ENCODE measurements at regions not wholly inside any gene's neighbourhood (a gene's known extent, or its start where the extent isn't known, plus 50 kb on each side); places are given as distances from the start of the nearest gene placed in this dataset.

DNA sequence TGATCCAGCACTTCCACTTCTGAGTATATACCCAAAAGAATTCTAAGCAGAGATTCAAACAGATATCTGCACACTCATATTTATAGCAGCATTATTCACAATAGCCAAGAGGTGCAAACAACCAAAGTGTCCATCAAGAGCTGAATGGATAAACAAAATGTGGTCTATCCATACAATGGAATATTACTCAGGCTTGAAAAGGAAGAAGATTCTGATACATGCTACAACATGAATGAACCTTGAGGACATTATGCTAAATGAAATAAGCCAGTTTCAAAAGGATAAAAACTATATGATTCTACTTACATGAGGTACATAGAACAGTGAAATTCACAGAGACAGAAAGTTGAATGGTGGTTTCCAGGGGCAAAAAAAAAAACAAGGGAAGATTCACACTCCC lies 88.9 kb downstream of the CCDC185 start:
- Histone ChIP-seq H3K9me3 (ENCODE audit: insufficient read depth, low read depth, low read length) (no peaks in the 10 kb centered on the region), H3K9me2 (replicated peaks; ENCODE audit: low read depth, low read length) (no peaks in the 10 kb centered on the region), H3K27me3 (ENCODE audit: insufficient read depth, low read length, poor library complexity, severe bottlenecking) (no peaks in the 10 kb centered on the region), H2AFZ (ENCODE audit: low read length) (no peak overlapping the region), H4K20me1 (ENCODE audit: insufficient read depth, low read length, poor library complexity, severe bottlenecking) (no peaks in the 10 kb centered on the region), H3K4me2 (ENCODE audit: low read depth, low read length, poor library complexity, severe bottlenecking) (no peak overlapping the region), H3K79me2 (ENCODE audit: insufficient read depth, low read length) (no peaks in the 10 kb centered on the region), H3K4me3 (ENCODE audit: low read length, poor library complexity, severe bottlenecking) (no peak overlapping the region), H3K4me1 (ENCODE audit: insufficient read depth, low read length, poor library complexity, severe bottlenecking) (no peaks in the 10 kb centered on the region), H3F3A (ENCODE audit: low read depth) (no peaks in the 10 kb centered on the region), H3K36me3 (ENCODE audit: insufficient read depth, low read length) (no peaks in the 10 kb centered on the region), H3K9ac (ENCODE audit: low read depth, low read length, poor library complexity, severe bottlenecking) (no peak overlapping the region)
- TF ChIP-seq EZH2phosphoT487 (IDR thresholded peaks at IDR 0.05; ENCODE audit: borderline replicate concordance): no peak
- TF ChIP-seq, protein P1, sequence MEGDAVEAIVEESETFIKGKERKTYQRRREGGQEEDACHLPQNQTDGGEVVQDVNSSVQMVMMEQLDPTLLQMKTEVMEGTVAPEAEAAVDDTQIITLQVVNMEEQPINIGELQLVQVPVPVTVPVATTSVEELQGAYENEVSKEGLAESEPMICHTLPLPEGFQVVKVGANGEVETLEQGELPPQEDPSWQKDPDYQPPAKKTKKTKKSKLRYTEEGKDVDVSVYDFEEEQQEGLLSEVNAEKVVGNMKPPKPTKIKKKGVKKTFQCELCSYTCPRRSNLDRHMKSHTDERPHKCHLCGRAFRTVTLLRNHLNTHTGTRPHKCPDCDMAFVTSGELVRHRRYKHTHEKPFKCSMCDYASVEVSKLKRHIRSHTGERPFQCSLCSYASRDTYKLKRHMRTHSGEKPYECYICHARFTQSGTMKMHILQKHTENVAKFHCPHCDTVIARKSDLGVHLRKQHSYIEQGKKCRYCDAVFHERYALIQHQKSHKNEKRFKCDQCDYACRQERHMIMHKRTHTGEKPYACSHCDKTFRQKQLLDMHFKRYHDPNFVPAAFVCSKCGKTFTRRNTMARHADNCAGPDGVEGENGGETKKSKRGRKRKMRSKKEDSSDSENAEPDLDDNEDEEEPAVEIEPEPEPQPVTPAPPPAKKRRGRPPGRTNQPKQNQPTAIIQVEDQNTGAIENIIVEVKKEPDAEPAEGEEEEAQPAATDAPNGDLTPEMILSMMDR (conservative IDR thresholded peaks at IDR 0.05; ENCODE audit: low read length): no peak

DNA sequence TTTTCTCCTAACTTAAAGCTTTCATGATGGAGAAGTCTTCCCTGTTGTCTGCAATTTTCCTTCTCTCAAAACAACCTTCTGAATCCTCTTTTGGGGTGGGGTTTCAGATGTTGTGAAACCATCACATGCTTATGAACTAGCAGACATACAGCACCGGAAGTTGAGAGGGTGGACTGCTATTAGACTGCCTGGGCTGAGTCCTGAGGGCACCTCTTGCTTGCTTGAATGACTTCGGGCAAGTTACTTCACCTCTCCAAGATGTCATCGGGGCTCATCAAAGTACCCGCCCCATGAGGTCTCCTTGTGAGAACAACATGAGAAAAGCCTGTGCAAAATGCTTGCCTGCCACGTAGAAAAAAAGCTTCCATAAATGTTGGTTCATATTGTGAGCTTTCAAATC lies 89.6 kb downstream of the CCDC185 start:
- H3K4me3 ChIP-seq (ENCODE audit: low read length, poor library complexity, severe bottlenecking): no peak overlapping the region
- H3F3A ChIP-seq (ENCODE audit: low read depth): no peaks in the 10 kb centered on the region
- no peaks in the 10 kb centered on the region for H3K4me1 ChIP-seq (ENCODE audit: insufficient read depth, low read length, poor library complexity, severe bottlenecking)
- H3K79me2 ChIP-seq (ENCODE audit: insufficient read depth, low read length): no peaks in the 10 kb centered on the region
- no peaks in the 10 kb centered on the region for H4K20me1 ChIP-seq (ENCODE audit: insufficient read depth, low read length, poor library complexity, severe bottlenecking)
- no peak overlapping the region for H3K4me2 ChIP-seq (ENCODE audit: low read depth, low read length, poor library complexity, severe bottlenecking)
- H2AFZ ChIP-seq (ENCODE audit: low read length): no peak overlapping the region
- TF ChIP-seq, protein P1 (conservative IDR thresholded peaks at IDR 0.05; ENCODE audit: low read length): no peak
- TF ChIP-seq EZH2phosphoT487 (IDR thresholded peaks at IDR 0.05; ENCODE audit: borderline replicate concordance): no peak
- no peak overlapping the region for H3K9ac ChIP-seq (ENCODE audit: low read depth, low read length, poor library complexity, severe bottlenecking)
- no peaks in the 10 kb centered on the region for H3K27me3 ChIP-seq (ENCODE audit: insufficient read depth, low read length, poor library complexity, severe bottlenecking)
- no peaks in the 10 kb centered on the region for H3K36me3 ChIP-seq (ENCODE audit: insufficient read depth, low read length)
- no peaks in the 10 kb centered on the region for H3K9me2 ChIP-seq (replicated peaks; ENCODE audit: low read depth, low read length)
- no peaks in the 10 kb centered on the region for H3K9me3 ChIP-seq (ENCODE audit: insufficient read depth, low read depth, low read length)

DNA sequence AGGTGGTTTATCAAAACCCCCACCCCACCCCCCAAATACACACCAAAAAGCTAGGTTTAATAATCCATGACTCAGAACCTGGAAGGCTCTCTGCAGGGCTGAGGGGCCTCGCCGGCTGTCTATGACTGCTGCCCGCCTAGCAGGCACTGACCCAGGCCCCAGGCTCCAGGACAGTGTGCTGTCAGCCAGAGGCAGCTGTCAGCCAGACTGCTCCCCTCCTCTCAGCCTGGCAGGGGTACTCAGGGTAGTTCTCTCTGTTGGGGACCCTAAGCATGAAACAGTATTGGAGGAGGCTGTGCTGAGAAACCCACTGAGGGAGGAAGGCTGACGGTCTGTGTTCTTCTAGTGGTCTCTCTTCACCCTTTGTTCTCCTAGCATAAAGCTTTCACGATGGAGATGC lies 90.3 kb downstream of the CCDC185 start:
- H3F3A ChIP-seq (ENCODE audit: low read depth): no peaks in the 10 kb centered on the region
- H3K9me3 ChIP-seq (ENCODE audit: insufficient read depth, low read depth, low read length): no peaks in the 10 kb centered on the region
- no peaks in the 10 kb centered on the region for H3K27me3 ChIP-seq (ENCODE audit: insufficient read depth, low read length, poor library complexity, severe bottlenecking)
- no peak for TF ChIP-seq EZH2phosphoT487 (IDR thresholded peaks at IDR 0.05; ENCODE audit: borderline replicate concordance)
- TF ChIP-seq, protein P1 (conservative IDR thresholded peaks at IDR 0.05; ENCODE audit: low read length): no peak
- H3K4me3 ChIP-seq (ENCODE audit: low read length, poor library complexity, severe bottlenecking): no peak overlapping the region
- no peaks in the 10 kb centered on the region for H4K20me1 ChIP-seq (ENCODE audit: insufficient read depth, low read length, poor library complexity, severe bottlenecking)
- no peaks in the 10 kb centered on the region for H3K79me2 ChIP-seq (ENCODE audit: insufficient read depth, low read length)
- H3K9ac ChIP-seq (ENCODE audit: low read depth, low read length, poor library complexity, severe bottlenecking): no peak overlapping the region
- H2AFZ ChIP-seq (ENCODE audit: low read length): no peak overlapping the region
- H3K4me1 ChIP-seq (ENCODE audit: insufficient read depth, low read length, poor library complexity, severe bottlenecking): no peaks in the 10 kb centered on the region
- no peaks in the 10 kb centered on the region for H3K36me3 ChIP-seq (ENCODE audit: insufficient read depth, low read length)
- no peak overlapping the region for H3K4me2 ChIP-seq (ENCODE audit: low read depth, low read length, poor library complexity, severe bottlenecking)
- no peaks in the 10 kb centered on the region for H3K9me2 ChIP-seq (replicated peaks; ENCODE audit: low read depth, low read length)

Measured in Loucy (cell line).